DND-41 (cell line): ENCODE measurements at regions not wholly inside any gene's neighbourhood (a gene's known extent, or its start where the extent isn't known, plus 50 kb on each side); places are given as distances from the start of the nearest gene placed in this dataset.

Source experiments
- CTCF ChIP-seq: IDR thresholded peaks from 2 replicates; pipeline ENCODE4 v1.5.1; 2012; ENCODE audit warnings: borderline replicate concordance, low read length, moderate library complexity, mild to moderate bottlenecking; ENCODE audit not compliant: poor library complexity, severe bottlenecking; ENCODE audit errors: extremely low read depth
- EZH2 ChIP-seq: IDR thresholded peaks from 3 replicates; pipeline ENCODE4 v1.6.1; 2012; ENCODE audit warnings: borderline replicate concordance, low read depth, mild to moderate bottlenecking, moderate library complexity, low read length, inconsistent platforms; ENCODE audit not compliant: severe bottlenecking

- TF ChIP-seq CTCF: no peak
- TF ChIP-seq EZH2: no peak
These were observed 324.2 kb upstream of the TGFBR2 start for GRCh38 chr3:30282154-30282696.
